Endodermal cell (in vitro differentiated cells): ENCODE measurements at regions not wholly inside any gene's neighbourhood (a gene's known extent, or its start where the extent isn't known, plus 50 kb on each side); places are given as distances from the start of the nearest gene placed in this dataset.

Experiments used
- DNase-seq: peaks from one replicate; pipeline ENCODE4 v3.0.0-alpha.2; 2017
- H3K27ac ChIP-seq: 2 replicates; pipeline ENCODE4 v1.5.1; 2013; ENCODE audit warnings: mild to moderate bottlenecking, low read depth, low read length, moderate library complexity
- H3K27me3 ChIP-seq: 2 replicates; pipeline ENCODE4 v1.6.1; 2013; ENCODE audit warnings: mild to moderate bottlenecking, low read length, moderate library complexity; ENCODE audit not compliant: insufficient read depth, control insufficient read depth, poor library complexity, severe bottlenecking
- H3K36me3 ChIP-seq: 2 replicates; pipeline ENCODE4 v1.7.0; 2013; ENCODE audit warnings: mild to moderate bottlenecking, low read length, moderate library complexity; ENCODE audit not compliant: control insufficient read depth, insufficient read depth
- H3K4me1 ChIP-seq: one replicate; pipeline ENCODE4 v1.7.0; 2013; ENCODE audit warnings: low read length; ENCODE audit not compliant: control insufficient read depth, insufficient read depth
- H3K4me3 ChIP-seq: 2 replicates; pipeline ENCODE4 v1.5.1; 2013; ENCODE audit warnings: mild to moderate bottlenecking, low read length, moderate library complexity
- H3K9ac ChIP-seq: 2 replicates; pipeline ENCODE4 v1.6.1; 2013; ENCODE audit warnings: mild to moderate bottlenecking, low read length, moderate library complexity; ENCODE audit not compliant: poor library complexity, severe bottlenecking; ENCODE audit errors: extremely low read depth
- H3K9me3 ChIP-seq: 2 replicates; pipeline ENCODE4 v1.6.1; 2013; ENCODE audit warnings: mild to moderate bottlenecking, low read length, moderate library complexity; ENCODE audit not compliant: control insufficient read depth
- H3K27ac Mint-ChIP-seq: 2 replicates; pipeline ENCODE4 v1.8.0; 2020; ENCODE audit warnings: mixed read lengths
- H3K27me3 Mint-ChIP-seq: 2 replicates; pipeline ENCODE4 v1.8.0; 2021; ENCODE audit warnings: mild to moderate bottlenecking, mixed read lengths; ENCODE audit not compliant: insufficient read depth
- H3K36me3 Mint-ChIP-seq: 2 replicates; pipeline ENCODE4 v1.8.0; 2020; ENCODE audit warnings: low read depth, mixed read lengths
- H3K4me1 Mint-ChIP-seq: 2 replicates; pipeline ENCODE4 v1.8.0; 2020; ENCODE audit warnings: mixed read lengths
- H3K4me3 Mint-ChIP-seq: 2 replicates; pipeline ENCODE4 v1.8.0; 2020; ENCODE audit warnings: mild to moderate bottlenecking, moderate library complexity, mixed read lengths
- H3K9me3 Mint-ChIP-seq: 2 replicates; pipeline ENCODE4 v1.8.0; 2020; ENCODE audit warnings: mild to moderate bottlenecking, mixed read lengths
- WGBS, 2 experiments: methylation state at CpG; one replicate each; pipeline versions ENCODE4 v1.1.5 to v1.1.7; 2013; ENCODE audit warnings: missing lambda C conversion rate in 2 of 2, mixed read lengths in 1 of 2; ENCODE audit not compliant: insufficient coverage in 1 of 2, insufficient read length in 1 of 2; 5-methylcytosine and 5-hydroxymethylcytosine counted together
- TF ChIP-seq, protein P1 (sequence below): fragments of 200-600 bp; sonication (generic); conservative IDR thresholded peaks from 2 replicates; pipeline ENCODE4 v1.5.0; 2021; ENCODE audit warnings: antibody characterized with exemption, mild to moderate bottlenecking

DNA sequence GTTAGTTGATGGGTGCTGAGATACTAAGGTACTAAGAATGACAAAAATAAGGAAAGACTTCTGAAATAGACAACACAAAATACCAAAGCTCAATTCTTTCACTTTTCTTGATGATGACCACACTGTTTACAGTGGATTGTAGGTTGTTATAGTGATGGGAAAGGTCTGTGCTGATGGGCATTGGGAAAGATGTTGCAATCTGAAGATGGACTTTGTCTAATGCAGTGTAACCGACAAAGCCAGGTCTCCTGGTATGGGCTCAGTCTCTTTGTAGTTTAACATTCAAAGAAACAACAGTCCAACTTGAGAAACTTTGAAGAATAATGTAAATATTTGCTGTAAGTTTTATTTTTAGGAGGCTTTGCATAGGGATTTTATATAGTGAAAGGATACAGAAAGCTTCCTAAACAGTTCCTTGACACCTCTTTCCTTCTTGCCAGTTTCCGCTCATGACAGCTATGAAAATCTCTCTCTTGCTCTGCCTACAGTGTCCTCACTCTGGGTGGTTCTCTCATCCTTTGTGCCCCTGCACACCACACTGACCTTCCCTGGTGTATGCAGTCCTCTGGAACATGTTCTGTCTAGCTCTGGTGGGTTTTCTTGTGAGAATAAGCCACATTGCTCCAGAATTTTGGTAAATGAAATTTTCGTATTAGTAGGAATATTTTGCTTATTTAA is 172.2 kb downstream of the KCNRG start:
- H3K27ac ChIP-seq: no peak overlapping the region
- 98% methylated on average over 3 of the region's 3 CpGs; no CpG with 5 or more reads in 1 of the 2 experiments for WGBS, 2 experiments
- peaks cover 9% of the 10 kb centered on the region for H3K36me3 Mint-ChIP-seq
- no peaks in the 10 kb centered on the region for H3K9me3 ChIP-seq
- no peak overlapping the region for H3K27ac Mint-ChIP-seq
- no peaks in the 10 kb centered on the region for H3K36me3 ChIP-seq
- no peaks in the 10 kb centered on the region for H3K4me1 ChIP-seq
- TF ChIP-seq, protein P1, sequence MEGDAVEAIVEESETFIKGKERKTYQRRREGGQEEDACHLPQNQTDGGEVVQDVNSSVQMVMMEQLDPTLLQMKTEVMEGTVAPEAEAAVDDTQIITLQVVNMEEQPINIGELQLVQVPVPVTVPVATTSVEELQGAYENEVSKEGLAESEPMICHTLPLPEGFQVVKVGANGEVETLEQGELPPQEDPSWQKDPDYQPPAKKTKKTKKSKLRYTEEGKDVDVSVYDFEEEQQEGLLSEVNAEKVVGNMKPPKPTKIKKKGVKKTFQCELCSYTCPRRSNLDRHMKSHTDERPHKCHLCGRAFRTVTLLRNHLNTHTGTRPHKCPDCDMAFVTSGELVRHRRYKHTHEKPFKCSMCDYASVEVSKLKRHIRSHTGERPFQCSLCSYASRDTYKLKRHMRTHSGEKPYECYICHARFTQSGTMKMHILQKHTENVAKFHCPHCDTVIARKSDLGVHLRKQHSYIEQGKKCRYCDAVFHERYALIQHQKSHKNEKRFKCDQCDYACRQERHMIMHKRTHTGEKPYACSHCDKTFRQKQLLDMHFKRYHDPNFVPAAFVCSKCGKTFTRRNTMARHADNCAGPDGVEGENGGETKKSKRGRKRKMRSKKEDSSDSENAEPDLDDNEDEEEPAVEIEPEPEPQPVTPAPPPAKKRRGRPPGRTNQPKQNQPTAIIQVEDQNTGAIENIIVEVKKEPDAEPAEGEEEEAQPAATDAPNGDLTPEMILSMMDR: no peak
- H3K4me3 ChIP-seq: no peak overlapping the region
- H3K27me3 Mint-ChIP-seq: no peaks in the 10 kb centered on the region
- DNase-seq: no peak
- H3K9me3 Mint-ChIP-seq: peaks cover 17% of the 10 kb centered on the region
- H3K27me3 ChIP-seq: no peaks in the 10 kb centered on the region
- peaks cover 3% of the 10 kb centered on the region for H3K4me1 Mint-ChIP-seq
- H3K4me3 Mint-ChIP-seq: no peak overlapping the region
- no peak overlapping the region for H3K9ac ChIP-seq

GRCh38 chr13:50188696-50189095 is 173.5 kb downstream of the KCNRG start:
- DNase-seq: no peak
- no peaks in the 10 kb centered on the region for H3K36me3 ChIP-seq
- H3K27ac Mint-ChIP-seq: no peak overlapping the region
- WGBS, 2 experiments: 91% methylated on average over 1 of the region's 1 CpG; no CpG with 5 or more reads in 1 of the 2 experiments
- TF ChIP-seq, protein P1: no peak
- no peaks in the 10 kb centered on the region for H3K27me3 ChIP-seq
- H3K9me3 Mint-ChIP-seq: peaks cover 17% of the 10 kb centered on the region
- no peak overlapping the region for H3K9ac ChIP-seq
- H3K27ac ChIP-seq: no peak overlapping the region
- peaks cover 9% of the 10 kb centered on the region for H3K36me3 Mint-ChIP-seq
- H3K9me3 ChIP-seq: no peaks in the 10 kb centered on the region
- peaks cover 3% of the 10 kb centered on the region for H3K4me1 Mint-ChIP-seq
- H3K4me1 ChIP-seq: no peaks in the 10 kb centered on the region
- H3K4me3 ChIP-seq: no peak overlapping the region
- no peak overlapping the region for H3K4me3 Mint-ChIP-seq
- no peaks in the 10 kb centered on the region for H3K27me3 Mint-ChIP-seq

DNA sequence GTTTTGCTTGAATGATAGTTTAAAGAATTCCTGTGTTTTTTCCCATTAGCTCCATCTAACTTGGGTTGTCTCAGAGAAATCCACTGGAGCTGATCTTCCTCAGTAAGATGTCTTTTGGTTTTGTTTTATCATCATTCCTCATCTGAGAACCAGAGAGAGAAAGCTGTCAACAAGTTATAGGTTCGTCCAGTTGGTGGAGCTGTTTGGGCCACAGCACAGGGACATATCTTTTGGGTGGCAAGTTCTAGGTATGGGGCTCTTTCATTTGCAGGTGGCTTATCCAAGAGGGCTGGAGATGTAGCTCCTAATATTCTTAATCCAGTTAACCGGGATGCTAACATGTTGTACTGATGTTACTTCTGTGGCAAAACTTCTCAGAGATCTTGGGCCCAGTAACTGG is 174.2 kb downstream of the KCNRG start:
- no peaks in the 10 kb centered on the region for H3K36me3 ChIP-seq
- Mint-ChIP-seq H3K27ac (no peak overlapping the region), H3K4me3 (no peak overlapping the region), H3K36me3 (peaks cover 9% of the 10 kb centered on the region), H3K9me3 (peaks cover 17% of the 10 kb centered on the region), H3K4me1 (peaks cover 3% of the 10 kb centered on the region), H3K27me3 (no peaks in the 10 kb centered on the region)
- no peak overlapping the region for H3K4me3 ChIP-seq
- H3K9ac ChIP-seq: no peak overlapping the region
- no peaks in the 10 kb centered on the region for H3K27me3 ChIP-seq
- H3K27ac ChIP-seq: no peak overlapping the region
- DNase-seq: peak; percentile 58
- no peaks in the 10 kb centered on the region for H3K4me1 ChIP-seq
- H3K9me3 ChIP-seq: no peaks in the 10 kb centered on the region
- TF ChIP-seq, protein P1: peak; percentile 59
- WGBS, 2 experiments: 88 to 100% methylated on average over 1 to 2 of the region's 2 CpGs
